ENCODE measurements at regions not wholly inside any gene's neighbourhood (a gene's known extent, or its start where the extent isn't known, plus 50 kb on each side); places are given as distances from the start of the nearest gene placed in this dataset.

- Histone ChIP-seq H4K8ac (ENCODE audit: extremely low read depth, insufficient read depth, low read length) (no peak overlapping the region), H2AFZ (ENCODE audit: low read length) (no peak overlapping the region), H3K79me1 (ENCODE audit: low read depth, low read length) (no peaks in the 10 kb centered on the region), H3K27me3 (replicated peaks in 1 of 4; ENCODE audit: control insufficient read depth in 3 of 4, extremely low read depth in 1 of 4, insufficient read depth in 3 of 4, low read length in 3 of 4) (no peaks in the 10 kb centered on the region), H2BK12ac (ENCODE audit: low read depth, low read length) (no peak overlapping the region), H4K5ac (ENCODE audit: insufficient read length, low read depth, low read length) (no peak overlapping the region), H3K9ac (replicated peaks in 1 of 4; ENCODE audit: extremely low read depth in 1 of 4, low read depth in 3 of 4, low read length in 3 of 4) (no peak overlapping the region), H3K56ac (replicated peaks; ENCODE audit: insufficient read length, low read depth, low read length) (no peak overlapping the region), H3K18ac (ENCODE audit: extremely low read depth, low read length) (no peak overlapping the region), H3K36me3 (ENCODE audit: control insufficient read depth in 2 of 4, insufficient read depth in 4 of 4, low read length in 3 of 4) (no peaks in the 10 kb centered on the region), H3K79me2 (ENCODE audit: control insufficient read depth in 1 of 2, insufficient read depth in 2 of 2, low read length in 2 of 2) (no peaks in the 10 kb centered on the region), H2BK20ac (ENCODE audit: low read length) (no peak overlapping the region), H3K23me2 (ENCODE audit: low read depth, low read length) (no peaks in the 10 kb centered on the region), H3K9me3 (ENCODE audit: insufficient read depth in 2 of 2, low read depth in 1 of 2, low read length in 1 of 2) (peaks cover 0 to 2% of the 10 kb centered on the region in 2 experiments; a peak in 1 of 4 replicates), H3K4me2 (ENCODE audit: insufficient read depth in 1 of 2, low read depth in 2 of 2, low read length in 2 of 2) (0 out of 4 replicates have a peak overlapping the region, but pooled peaks of 1 of the 2 experiments have one; percentile 6), H4K20me1 (replicated peaks in 1 of 2; ENCODE audit: control insufficient read depth in 1 of 2, insufficient read depth in 2 of 2, low read length in 2 of 2) (no peaks in the 10 kb centered on the region), H3K27ac (ENCODE audit: low read depth, low read length) (no peak overlapping the region), H3K14ac (ENCODE audit: insufficient read length) (no peak overlapping the region), H3K23ac (ENCODE audit: insufficient read length) (no peak overlapping the region), H4K91ac (replicated peaks; ENCODE audit: insufficient read length, low read length) (no peak overlapping the region), H2BK15ac (ENCODE audit: low read length) (no peak overlapping the region), H2AK5ac (ENCODE audit: low read depth, low read length) (no peak overlapping the region), H3K4me3 (ENCODE audit: extremely low read depth in 1 of 4, insufficient read depth in 2 of 4, low read depth in 3 of 4, low read length in 4 of 4) (no peak overlapping the region), H2BK5ac (ENCODE audit: low read depth, low read length) (no peak overlapping the region; the same call in 1 of the 2 replicates), H3K4me1 (replicated peaks in 1 of 4; ENCODE audit: control insufficient read depth in 3 of 4, insufficient read depth in 4 of 4, low read length in 3 of 4) (peaks cover 0 to 14% (median 3%) of the 10 kb centered on the region in 4 experiments; a peak in 1 of 7 replicates), H2BK120ac (replicated peaks; ENCODE audit: low read depth, low read length) (no peak overlapping the region), H3K4ac (replicated peaks; ENCODE audit: insufficient read length, low read depth, low read length) (no peak overlapping the region)
- DNase-seq (ENCODE audit: low read depth in 1 of 2, low spot score in 2 of 2) = no peak
- WGBS, 2 experiments (ENCODE audit: extremely low coverage in 1 of 2, insufficient coverage in 1 of 2, insufficient read length in 1 of 2, insufficient replicate concordance in 2 of 2, low coverage in 1 of 2, low lambda C conversion rate in 2 of 2, missing lambda C conversion rate in 1 of 2) = 94% methylated on average over 1 of the region's 1 CpG; no CpG with 5 or more reads in 1 of the 2 experiments
- FAIRE-seq = no peak
- CTCF ChIA-PET (ENCODE audit: partially characterized antibody) = interaction anchor here (0.7 to 1.4 kb wide), 7 partner anchors 10 to 250 kb away, joined by 3 to 5 read pairs (median 3); no protein-coding TSS in a partner anchor
- POLR2A ChIA-PET (ENCODE audit: partially characterized antibody) = interaction anchor here (0.6 kb wide), 1 partner anchor 1267 kb away, joined by 3 read pairs; no protein-coding TSS in a partner anchor
- no peak for TF ChIP-seq RAD21 (IDR thresholded peaks at IDR 0.05 in 1 of 2, conservative IDR thresholded peaks at IDR 0.05 in 1 of 2; ENCODE audit: low read depth in 2 of 2, low read length in 2 of 2)
- TF ChIP-seq CHD1 (IDR thresholded peaks at IDR 0.05; ENCODE audit: low read depth, low read length) = no peak
- TF ChIP-seq ATF3 (IDR thresholded peaks at IDR 0.05; ENCODE audit: insufficient read depth, low read depth, low read length) = no peak
- TF ChIP-seq SIX5 (IDR thresholded peaks at IDR 0.05; ENCODE audit: low read depth, low read length) = no peak
- TF ChIP-seq SIN3A (conservative IDR thresholded peaks at IDR 0.05 in 1 of 2, IDR thresholded peaks at IDR 0.05 in 1 of 2; ENCODE audit: low read depth in 1 of 2, low read length in 2 of 2) = no peak
- no peak for TF ChIP-seq POU5F1 (IDR thresholded peaks at IDR 0.05; ENCODE audit: low read depth, low read length)
- no peak for TF ChIP-seq NRF1 (IDR thresholded peaks at IDR 0.05; ENCODE audit: low read depth, low read length)
- TF ChIP-seq SP2 (IDR thresholded peaks at IDR 0.05; ENCODE audit: low read length) = no peak
- no peak for TF ChIP-seq POLR2A (IDR thresholded peaks at IDR 0.05; ENCODE audit: control extremely low read depth in 1 of 2, low read depth in 2 of 2, low read length in 2 of 2)
- TF ChIP-seq YY1 (IDR thresholded peaks at IDR 0.05; ENCODE audit: low read depth, low read length) = no peak
Measured at GRCh38 chr9:7284117-7284516, 515.5 kb downstream of the DMAC1 start.

Measured in H1 (cell line).